ENCODE measurements at regions not wholly inside any gene's neighbourhood (a gene's known extent, or its start where the extent isn't known, plus 50 kb on each side); places are given as distances from the start of the nearest gene placed in this dataset.

- Mint-ChIP-seq H3K36me3 (ENCODE audit: low read depth) (no peaks in the 10 kb centered on the region), H3K27ac (no peak overlapping the region), H3K4me1 (no peaks in the 10 kb centered on the region), H3K4me3 (no peak overlapping the region), H3K9me3 (no peaks in the 10 kb centered on the region), H3K27me3 (ENCODE audit: low read depth, poor library complexity) (no peaks in the 10 kb centered on the region)
- no peak for TF ChIP-seq CTCF (IDR thresholded peaks at IDR 0.05)
- no peak for DNase-seq
These were observed 168.8 kb downstream of the C11orf87 start for GRCh38 chr11:109590782-109591181.

- Mint-ChIP-seq H3K9me3 (no peaks in the 10 kb centered on the region), H3K27me3 (ENCODE audit: low read depth, poor library complexity) (no peaks in the 10 kb centered on the region), H3K4me1 (no peaks in the 10 kb centered on the region), H3K4me3 (no peak overlapping the region), H3K27ac (no peak overlapping the region), H3K36me3 (ENCODE audit: low read depth) (no peaks in the 10 kb centered on the region)
- TF ChIP-seq CTCF (IDR thresholded peaks at IDR 0.05), result no peak
- no peak for DNase-seq
These were observed 175.3 kb downstream of the C11orf87 start for GRCh38 chr11:109597336-109597735.

GRCh38 chr11:109604481-109605400 lies 182.8 kb downstream of the C11orf87 start:
- TF ChIP-seq CTCF (IDR thresholded peaks at IDR 0.05), result no peak
- DNase-seq, result no peak
- H3K27me3 Mint-ChIP-seq (ENCODE audit: low read depth, poor library complexity), result peaks cover 3% of the 10 kb centered on the region
- no peak overlapping the region for H3K4me3 Mint-ChIP-seq
- H3K36me3 Mint-ChIP-seq (ENCODE audit: low read depth), result no peaks in the 10 kb centered on the region
- no peaks in the 10 kb centered on the region for H3K4me1 Mint-ChIP-seq
- H3K9me3 Mint-ChIP-seq, result no peaks in the 10 kb centered on the region
- no peak overlapping the region for H3K27ac Mint-ChIP-seq

GRCh38 chr11:109606256-109606655 lies 184.3 kb downstream of the C11orf87 start:
- no peak overlapping the region for H3K27ac Mint-ChIP-seq
- H3K4me3 Mint-ChIP-seq, result no peak overlapping the region
- no peak for TF ChIP-seq CTCF (IDR thresholded peaks at IDR 0.05)
- no peaks in the 10 kb centered on the region for H3K9me3 Mint-ChIP-seq
- H3K4me1 Mint-ChIP-seq, result no peaks in the 10 kb centered on the region
- H3K27me3 Mint-ChIP-seq (ENCODE audit: low read depth, poor library complexity), result peaks cover 3% of the 10 kb centered on the region
- DNase-seq, result no peak
- no peaks in the 10 kb centered on the region for H3K36me3 Mint-ChIP-seq (ENCODE audit: low read depth)

GRCh38 chr11:109609454-109610185 lies 187.6 kb downstream of the C11orf87 start:
- Mint-ChIP-seq H3K27me3 (ENCODE audit: low read depth, poor library complexity) (peaks cover 3% of the 10 kb centered on the region), H3K27ac (no peak overlapping the region), H3K9me3 (no peaks in the 10 kb centered on the region), H3K4me3 (no peak overlapping the region), H3K4me1 (no peaks in the 10 kb centered on the region), H3K36me3 (ENCODE audit: low read depth) (no peaks in the 10 kb centered on the region)
- DNase-seq, result no peak
- TF ChIP-seq CTCF (IDR thresholded peaks at IDR 0.05), result no peak
